GM21723 (cell line): ENCODE measurements at regions not wholly inside any gene's neighbourhood (a gene's known extent, or its start where the extent isn't known, plus 50 kb on each side); places are given as distances from the start of the nearest gene placed in this dataset.
"Not testable (repeated sequence)": the region's sequence is repeated elsewhere in the genome, so short reads cannot be mapped to it uniquely, and the experiment has no call there.

ENCODE experiments used
- ATAC-seq: cut with Tn5 transposase; IDR thresholded peaks from one replicate; pipeline ENCODE4 v1.9.1; 2021; ENCODE audit warnings: mild to moderate bottlenecking, moderate library complexity; ENCODE audit not compliant: unreplicated experiment

DNA sequence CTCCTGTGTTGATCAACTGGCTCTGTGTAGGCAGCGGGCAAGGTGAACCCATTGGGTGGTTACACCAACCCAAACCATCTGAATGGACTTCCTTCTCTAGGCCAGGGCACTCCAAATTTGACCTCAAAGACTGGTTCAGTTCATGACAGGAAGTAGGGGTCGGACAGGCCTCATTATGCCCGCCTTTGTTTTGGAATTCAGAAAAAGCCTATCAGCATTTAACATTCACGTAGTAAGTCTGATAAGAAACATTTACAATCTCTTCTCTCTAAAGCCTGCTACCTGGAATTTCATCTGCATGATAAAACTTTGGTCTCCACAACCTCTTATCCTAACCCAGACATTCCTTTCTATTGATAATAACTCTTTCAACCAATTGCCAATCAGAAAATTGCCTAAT lies 97.1 kb upstream of the ETV3 start:
- ATAC-seq = no peak

DNA sequence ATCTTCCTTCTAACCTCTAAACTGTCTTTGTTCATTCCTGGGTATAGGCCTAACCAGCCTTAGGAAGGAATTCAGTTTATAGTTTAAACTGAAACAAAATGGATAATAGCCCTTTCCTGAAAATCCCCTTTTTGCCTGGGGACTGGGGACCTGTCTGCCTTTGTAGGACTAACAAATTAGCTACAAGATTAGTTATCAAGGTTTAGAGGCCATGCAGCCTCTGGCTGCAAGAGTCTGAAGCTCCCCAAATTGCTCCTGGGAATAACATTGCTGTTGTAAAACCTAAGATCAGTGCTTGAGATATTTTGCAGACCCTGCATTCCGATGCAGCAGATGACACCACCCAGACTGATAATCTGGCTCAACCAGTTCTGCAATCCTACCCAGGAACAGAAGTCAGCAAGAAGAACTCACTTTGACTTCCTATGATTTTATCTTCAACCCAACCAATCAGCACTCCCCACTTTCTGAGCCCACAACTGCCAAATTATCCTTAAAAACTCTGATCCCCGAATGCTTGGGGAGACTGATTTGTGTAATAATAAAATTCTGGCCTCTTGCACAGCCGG lies 96.6 kb upstream of the ETV3 start:
- no peak for ATAC-seq

DNA sequence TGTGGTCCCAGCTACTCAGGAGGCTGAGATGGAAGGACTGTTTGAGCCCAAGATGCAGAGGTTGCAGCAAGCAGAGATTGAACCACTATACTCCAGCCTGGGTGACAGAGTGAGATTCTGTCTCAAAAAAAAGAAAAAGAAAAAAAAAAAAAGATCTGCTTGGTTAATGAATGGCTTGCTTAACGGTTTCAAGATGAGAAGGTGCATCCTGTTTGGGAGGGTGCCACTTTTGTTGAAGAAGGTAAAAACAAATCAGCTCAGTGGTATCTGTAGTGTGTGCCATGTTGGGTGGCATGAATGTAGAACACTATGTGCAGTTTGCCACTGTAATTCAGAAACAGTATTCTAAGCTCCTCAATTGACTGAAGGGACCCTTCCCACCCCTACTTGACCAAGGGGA lies 94.9 kb upstream of the ETV3 start:
- no peak for ATAC-seq

DNA sequence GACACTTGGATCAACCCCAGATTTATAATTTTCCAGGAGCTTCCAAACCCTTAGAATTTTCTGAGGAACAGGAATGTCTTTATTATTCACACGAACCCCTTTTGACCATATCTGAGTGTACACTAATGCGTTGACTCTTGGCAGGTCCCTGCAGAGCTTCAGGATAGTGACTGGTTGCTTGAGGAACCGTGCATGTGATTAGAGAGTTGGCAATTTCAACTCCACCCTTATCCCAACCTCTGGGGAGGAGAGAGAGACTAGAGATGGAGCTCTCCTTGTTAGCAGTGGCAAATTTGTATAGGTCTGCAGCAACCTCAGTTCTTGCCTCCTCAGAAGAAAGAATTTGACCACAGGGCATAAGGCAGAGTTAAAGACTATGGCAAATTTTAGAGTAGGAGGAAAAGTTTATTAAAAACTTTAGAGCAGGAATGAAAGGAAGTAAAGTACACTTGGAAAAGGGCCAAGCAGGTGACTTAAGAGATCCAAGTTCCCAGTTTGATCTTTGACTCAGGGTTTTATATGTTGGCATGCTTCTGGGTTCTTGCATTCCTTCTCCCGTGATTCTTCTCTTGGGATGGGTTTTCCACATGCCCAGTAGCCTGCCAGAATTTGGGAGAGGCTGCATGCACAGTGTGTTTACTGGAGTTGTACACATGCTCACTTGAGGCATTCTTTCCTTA lies 93.8 kb upstream of the ETV3 start:
- ATAC-seq = no peak

DNA sequence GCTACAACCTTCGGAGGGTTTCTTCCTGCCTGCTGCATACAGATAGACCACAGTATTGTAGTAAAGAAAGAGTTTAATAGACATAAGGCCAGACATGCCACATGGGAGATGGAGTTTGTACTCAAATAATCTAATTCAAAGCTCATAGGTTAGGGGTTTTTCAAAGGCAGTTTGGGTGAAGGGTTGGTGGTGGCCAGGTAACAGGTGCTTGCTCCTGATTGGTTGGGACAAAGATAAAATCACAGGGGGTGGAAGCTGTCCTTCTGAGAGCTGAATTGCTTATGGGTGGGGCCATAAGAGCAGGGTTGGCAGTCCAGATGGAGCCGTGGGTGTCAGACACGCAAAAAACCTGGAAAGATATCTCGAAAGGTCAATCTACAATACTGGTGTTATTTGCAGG lies 92.3 kb upstream of the ETV3 start:
- no peak for ATAC-seq

DNA sequence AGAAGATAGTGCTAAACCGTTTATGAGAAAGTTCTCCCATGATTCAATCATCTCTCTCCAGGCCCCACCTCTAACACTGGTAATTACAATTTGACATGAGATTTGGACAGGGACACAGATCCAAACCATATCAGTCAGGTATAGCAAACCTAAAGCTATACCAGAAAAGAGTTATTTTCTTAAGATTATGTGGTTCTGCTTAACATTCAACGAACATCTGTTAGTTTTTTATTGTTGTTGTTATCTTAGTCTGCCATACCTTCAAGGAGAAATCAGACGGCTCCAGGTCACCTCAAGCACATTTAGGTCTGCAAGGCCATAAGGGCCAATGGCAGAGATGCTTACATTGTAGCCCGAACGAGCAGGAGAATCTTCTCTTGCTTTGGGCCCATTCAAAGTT lies 89.5 kb upstream of the ETV3 start:
- ATAC-seq = no peak

DNA sequence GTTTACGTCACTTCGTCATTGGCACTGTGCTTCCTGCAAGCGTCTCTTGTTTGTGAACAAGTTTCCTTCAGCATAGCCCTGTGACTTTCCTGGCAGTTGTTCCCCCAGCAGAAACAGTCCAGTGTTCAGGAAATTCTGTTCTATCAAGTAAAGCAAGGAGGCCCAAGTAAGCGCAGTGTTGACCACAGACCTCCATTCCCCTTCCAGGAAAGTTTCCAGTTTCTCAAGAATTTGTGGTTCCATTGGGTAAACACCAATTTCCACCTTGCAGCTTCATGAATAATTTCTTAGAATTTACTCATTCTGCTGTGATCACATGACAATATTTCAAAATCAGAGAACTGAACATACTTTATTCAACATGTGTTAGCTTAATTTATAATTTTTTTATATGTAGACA lies 88.5 kb upstream of the ETV3 start:
- no peak for ATAC-seq

DNA sequence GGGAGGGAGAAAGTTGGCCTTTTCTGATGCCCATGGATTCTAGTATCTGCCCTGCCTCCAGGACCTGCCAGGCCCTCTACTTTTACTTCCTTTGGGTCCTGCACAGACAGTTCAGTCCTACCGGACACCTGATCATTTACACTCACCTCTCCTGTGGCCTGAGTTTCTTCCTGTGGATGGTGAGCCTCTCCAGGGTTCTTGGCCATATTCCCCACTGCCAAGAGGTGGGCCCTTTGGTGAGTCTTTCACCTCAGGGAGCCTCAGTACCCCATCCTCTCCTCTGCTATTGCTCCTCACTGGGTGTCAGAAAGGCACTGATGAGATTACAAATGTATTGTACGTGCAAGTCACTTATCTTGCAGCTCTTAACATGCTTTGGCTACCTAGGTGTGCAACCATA lies 81.4 kb upstream of the ETV3 start:
- ATAC-seq = no peak

DNA sequence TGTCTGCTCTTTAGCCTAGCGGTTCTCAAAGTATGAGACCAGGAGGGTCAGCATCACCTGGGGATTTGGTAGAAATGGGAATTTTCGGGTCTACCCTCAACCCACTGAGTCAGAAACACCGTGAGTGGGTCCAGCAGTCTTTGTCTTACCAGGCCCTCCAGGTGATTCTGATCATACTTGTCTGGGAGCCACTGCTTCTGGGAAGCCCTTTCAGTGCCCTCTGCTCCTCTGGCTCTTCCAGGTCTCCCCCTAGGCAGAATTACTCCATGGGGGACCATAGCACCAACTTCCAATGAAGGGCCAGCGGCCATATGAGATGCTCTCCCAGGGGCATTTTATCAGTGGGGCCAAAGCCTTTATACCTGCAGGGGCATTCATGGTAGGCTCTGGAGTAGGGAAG lies 81.0 kb upstream of the ETV3 start:
- ATAC-seq = no peak

DNA sequence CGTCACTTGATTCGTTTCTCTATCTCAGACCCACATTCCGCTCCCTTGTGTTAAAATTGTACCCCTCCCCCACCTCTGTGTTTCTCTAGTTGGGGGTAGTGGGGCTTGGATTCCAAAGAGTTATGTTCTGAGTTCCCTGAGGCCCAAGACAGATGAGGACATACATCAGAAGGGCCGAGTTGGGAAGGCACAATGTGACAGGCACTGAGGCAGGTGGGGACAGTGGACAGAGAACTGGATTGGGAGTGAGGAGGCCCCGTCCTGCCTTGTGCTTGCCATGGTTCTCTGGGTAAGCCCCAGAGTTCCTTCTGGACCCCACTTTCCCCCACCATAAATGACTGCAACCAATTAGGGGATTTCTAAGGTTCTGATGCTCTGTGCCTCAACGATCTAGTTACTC lies 80.5 kb upstream of the ETV3 start:
- ATAC-seq = no peak

DNA sequence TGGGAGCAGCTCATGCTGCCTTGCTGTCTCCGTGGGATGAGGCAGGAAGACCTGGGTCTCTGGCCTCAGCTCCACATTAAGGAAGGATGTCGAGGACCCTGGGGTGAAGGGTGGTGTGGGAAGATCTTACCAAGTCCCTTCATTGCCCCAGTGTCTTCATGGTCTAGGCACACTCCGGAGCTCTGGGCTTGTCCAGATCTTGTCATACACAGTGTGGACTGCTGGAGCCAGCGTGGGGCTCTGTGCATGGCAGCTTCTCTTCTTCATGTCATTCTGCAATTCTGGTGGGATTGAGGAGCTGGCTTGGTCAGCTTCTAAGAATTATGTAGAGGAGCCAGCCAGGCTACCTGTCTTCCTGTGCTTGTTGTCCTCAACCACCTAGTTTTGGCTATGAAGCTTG lies 79.3 kb upstream of the ETV3 start:
- no peak for ATAC-seq

DNA sequence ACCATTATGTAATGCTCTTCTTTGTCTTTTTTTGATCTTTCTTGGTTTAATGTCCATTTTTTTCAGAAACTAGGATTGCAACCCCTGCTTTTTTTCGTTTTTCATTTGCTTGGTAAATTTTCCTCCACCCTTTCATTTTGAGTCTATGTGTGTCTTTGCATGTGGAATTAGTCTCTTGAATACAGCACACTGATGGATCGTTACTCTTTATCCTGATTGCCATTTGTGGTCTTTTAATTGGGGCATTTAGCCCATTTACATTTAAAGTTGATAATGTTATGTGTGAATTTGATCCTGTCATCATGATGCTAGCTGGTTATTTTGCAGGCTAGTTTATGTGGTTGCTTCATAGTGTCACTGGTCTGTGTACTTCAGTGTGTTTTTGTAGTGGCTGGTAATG lies 75.6 kb upstream of the ETV3 start:
- ATAC-seq = no peak

DNA sequence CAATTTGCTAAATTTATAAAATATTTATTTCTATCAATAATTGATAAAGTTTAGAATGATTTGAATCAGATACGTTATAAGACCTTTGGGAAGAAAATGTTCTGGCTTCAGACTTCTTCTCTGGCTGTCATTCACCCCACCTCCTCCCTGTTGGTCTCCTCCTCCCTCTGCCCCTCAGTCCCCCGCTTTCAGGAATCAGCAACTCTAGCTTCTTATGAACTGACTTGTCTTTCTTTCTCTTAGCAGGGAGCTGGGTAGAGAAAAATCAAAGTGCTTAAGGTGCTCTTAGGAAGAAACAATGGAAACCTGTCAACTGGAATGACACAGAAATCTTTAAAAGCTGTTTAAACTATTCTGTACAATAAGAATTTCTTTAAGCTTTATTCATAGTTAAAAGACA lies 71.3 kb upstream of the ETV3 start:
- ATAC-seq = no peak

DNA sequence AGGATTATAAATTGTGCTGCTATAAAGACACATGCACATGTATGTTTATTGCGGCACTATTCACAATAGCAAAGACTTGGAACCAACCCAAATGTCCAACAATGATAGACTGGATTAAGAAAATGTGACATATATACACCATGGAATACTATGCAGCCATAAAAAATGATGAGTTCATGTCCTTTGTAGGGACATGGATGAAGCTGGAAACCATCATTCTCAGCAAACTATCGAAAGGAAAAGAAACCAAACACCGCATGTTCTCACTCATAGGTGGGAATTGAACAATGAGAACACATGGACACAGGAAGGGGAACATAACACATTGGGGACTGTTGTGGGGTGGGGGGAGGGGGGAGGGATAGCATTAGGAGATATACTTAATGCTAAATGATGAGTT lies 67.8 kb upstream of the ETV3 start:
- not testable (repeated sequence) for ATAC-seq

DNA sequence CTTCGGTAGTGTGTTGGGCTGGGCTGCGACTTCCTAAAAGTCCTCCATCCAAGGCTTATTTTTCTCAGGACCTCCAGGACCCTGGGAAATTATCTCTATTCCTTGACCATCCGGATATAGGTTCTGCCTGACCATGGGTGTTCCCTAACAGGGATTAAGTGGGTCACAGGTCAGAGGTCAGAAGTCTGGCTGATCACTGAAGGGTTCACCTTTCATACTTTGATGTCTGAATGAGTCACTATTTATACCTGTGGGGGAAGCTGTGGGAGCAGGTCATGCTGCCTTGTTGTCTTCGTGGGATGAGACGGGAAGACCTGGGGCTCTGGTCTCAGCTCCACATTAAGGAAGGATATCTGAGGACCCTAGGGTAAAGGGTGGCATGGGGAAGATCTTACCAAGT lies 65.0 kb upstream of the ETV3 start:
- no peak for ATAC-seq

DNA sequence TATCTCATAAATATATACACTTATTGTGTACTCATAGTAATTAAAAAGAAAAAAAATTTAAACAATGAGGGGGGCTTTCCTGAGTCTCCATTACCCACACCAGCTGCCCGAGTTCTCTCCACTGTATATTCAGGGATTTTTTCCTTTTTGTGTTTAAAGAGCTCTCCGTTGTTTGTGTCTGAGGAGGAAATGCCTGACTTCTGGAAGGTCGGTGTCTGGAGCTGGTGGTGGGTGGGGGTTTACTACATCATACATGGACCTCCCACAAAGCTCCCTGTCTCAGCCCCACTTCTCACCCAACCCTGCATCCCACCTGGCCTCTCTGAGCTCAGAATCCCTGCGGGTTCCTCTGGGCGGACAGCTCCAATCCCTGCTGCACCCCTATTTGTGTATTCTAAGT lies 64.1 kb upstream of the ETV3 start:
- no peak for ATAC-seq

DNA sequence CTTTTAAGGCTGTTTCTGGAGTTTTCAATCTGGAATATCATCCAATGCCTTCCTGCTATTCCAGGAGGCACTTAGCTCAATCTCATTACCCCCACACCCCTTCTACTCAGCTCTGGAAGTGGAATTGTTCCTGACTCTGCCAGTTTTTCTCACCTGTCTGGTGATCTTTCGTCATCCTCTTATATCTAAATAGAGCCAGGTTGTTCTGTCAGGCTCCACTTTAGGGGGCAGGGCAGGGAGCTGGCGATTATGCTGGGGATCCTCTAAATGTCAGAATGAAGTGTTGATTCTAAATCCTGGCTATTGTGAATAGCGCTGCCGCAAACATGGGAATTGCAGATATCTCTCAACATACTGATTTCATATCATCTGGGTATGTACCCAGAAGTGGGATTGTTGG lies 63.6 kb upstream of the ETV3 start:
- ATAC-seq = no peak

DNA sequence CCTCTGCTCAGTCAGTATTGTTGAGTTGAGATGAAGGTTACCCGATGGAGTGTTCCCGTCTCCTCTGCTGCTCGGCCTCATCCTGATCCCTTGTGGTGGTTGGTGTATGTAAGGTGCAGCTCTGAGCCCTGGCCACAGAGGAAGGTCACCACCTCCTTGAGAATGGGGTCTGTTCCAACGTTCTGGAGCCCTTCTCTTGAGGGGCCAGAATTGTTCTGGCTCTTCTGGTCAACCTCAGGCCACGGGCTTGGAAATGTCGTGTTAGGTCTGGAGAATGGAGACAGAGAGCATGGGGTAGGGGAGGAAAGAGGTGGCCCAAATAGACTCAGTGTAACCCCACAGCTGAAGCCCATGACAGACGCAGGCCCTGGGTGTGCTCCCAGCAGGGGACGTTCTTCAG lies 62.3 kb upstream of the ETV3 start:
- ATAC-seq = no peak

DNA sequence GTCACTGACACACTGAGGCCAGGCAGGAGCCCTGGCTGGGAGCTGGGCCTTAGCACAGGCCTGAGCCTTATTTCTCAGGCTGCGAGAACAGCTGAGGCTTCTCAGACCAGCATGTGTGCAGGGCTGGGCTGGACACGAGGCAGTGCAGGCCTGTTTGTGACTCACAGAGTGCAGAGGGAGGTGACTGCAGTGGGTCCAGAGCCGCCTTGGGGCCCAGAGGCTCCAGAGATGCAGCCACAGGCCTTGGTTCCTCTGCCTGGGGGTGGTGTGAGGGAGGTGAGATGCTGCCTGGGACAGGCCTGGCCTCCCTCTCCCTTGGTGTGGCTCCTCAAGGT lies 61.2 kb upstream of the ETV3 start:
- no peak for ATAC-seq

DNA sequence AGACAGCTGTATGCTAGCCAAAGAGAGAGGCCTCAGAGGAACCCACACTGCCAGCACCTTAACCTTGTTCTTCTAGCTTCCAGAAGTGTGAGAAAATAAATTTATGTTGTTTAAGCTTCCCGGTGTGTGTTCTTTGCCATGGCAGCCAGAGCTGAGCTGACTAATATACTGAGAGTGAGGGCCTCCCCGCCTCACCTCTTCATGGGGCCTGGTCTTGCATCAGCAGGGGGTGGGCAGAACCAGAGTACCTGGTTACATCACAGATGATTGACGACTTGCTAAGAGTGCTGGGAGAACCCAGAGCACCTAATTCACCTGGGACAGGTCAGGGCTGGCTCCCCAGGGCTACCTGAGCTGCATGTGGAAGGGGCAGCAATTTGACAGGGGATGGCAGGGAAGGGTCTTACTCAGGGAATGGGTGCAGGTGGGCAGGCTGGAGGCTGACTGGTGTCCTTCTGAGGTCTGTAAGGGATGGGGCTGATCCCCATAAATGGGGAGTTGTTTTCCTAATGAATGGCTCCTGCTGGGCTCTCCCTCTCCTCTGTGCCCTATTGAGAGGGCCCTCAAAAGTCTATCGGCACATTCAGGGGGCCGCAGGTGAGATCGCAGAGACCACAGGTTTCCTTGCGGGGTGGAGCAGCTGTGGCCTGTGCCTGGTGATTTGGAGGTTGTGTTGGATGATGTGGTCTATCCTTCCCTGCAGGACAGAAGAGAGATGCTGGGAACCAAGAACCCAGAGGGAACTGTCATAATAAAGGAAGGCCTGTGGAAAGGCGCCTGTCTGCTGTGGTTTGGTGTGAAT lies 60.6 kb upstream of the ETV3 start:
- ATAC-seq = no peak

DNA sequence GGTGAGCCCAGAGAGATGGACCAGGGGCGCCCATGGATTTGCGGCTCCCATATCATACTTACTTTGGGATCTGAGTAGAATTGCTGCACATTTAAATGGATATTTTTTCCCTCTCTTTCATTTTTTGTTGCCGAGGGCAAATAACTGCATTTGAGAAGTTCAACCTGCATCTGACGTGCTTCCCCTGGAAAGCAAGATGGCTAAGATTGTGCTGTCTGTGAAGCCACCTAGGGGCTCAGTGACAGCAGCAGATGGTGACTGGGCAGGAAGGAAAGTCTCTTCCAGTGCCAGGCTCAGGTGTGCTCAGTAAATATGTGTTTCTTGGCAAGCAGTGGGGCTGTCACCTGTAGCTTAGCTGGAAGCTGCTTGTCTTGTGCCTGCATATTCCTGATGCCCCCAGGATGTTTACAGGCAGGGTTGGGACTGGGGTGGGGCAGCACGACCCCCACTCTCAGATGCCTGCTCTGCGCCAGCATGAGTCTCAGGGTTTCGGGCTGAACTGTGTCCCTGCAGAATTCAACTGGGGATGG lies 59.8 kb upstream of the ETV3 start:
- no peak for ATAC-seq
